Tongue (tissue), 1 donor: ENCODE measurements at regions not wholly inside any gene's neighbourhood (a gene's known extent, or its start where the extent isn't known, plus 50 kb on each side); places are given as distances from the start of the nearest gene placed in this dataset.

Experiments
- DNase-seq: peaks from one replicate; pipeline ENCODE4 v3.0.0-alpha.2; 2015

DNA sequence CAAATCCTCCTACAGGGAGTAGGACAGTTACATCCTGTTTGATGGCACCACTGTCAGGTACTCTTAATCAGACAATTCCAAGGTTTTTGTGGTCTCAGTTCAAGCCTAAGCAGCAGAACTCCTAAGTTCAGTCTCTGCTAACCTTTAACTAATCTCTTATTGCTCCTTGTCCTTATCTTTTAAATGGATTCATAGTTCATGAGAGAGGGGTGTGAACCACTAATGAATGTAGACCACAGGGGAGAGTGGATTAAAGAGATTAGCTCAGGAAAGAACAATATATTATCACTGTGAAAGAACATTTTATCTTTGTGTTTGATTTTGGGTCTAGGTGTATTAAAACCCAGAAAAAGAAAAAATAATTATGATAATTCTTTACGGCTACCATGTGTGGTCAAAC lies 168.9 kb downstream of the DCK start:
- DNase-seq = no peak

- DNase-seq = no peak
Measured at GRCh38 chr4:71163317-71163716, 169.9 kb downstream of the DCK start.

DNA sequence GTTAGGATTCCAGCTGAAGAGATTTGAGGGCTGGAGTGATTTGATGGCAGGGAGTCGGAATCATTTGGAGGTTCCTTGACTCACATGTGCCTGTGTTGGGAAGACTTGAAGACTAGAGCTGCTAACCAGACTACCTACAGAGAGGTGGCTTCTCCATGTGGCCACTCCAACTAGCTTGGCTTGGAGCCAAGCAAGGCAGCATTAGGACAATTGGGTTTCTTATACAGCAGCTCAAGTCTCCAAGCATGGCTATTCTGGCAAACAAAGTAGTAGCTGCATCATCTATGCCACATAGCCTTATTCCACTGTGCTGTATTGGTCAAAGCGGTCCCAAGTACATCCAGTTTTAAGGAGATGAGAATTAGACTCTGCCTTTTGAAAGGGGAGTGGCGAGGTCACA lies 171.7 kb upstream of the SLC4A4 start:
- DNase-seq = no peak

- no peak for DNase-seq
Measured at GRCh38 chr4:71171592-71171991, 167.2 kb upstream of the SLC4A4 start.

DNA sequence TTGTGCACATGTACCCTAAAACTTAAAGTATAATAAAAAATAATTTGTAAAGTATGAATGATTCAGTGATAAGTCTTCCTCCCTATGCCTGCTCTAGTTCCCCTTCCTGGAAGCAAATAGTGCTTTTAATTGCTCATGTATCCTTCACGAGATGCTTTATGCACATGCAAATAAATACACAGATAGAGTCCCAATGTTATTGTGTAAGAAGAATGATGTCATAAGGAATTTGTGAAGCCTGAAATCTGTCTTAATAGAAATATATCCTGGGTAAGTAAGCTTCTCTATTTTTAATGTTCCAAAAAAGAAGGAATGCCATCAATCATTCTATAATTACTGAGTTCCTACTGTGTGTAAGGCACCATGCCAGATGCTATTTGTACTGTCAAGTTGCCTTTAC lies 157.5 kb upstream of the SLC4A4 start:
- DNase-seq = no peak

GRCh38 chr4:71184195-71184781 lies 154.5 kb upstream of the SLC4A4 start:
- peak; percentile 78 for DNase-seq

DNA sequence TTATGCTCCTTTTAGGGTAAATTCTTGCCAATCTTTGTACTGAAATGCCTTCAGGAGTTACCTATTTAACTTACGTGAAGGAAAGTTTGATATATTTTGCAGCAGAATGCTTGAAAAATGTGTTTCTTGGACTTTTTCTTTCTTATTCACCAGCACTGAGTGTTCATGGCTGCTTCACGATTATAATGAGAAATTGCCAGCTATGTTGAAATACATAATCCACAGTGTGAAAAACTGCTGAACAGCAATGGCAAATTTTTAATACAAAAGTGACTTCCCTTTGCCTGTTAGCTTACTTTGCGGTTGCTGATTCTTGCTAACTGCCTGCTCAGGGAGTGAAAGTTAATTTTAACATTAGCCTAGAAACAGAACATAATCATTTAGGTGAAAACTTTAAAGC lies 153.8 kb upstream of the SLC4A4 start:
- DNase-seq = no peak

DNA sequence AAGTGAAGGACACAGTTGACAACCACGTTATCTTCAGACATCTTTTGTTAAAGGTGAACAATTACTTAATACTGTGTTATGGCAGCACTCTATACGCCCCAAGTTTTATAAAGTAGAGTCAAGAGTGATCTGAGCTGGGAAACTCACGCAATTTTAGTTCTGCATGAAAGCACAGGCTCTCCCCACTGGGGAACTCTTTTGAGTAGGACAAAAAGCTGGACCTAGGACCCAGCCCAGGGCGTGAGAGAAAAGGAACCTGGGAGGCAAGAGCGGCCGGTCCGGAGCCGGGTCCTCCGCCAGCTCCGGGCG lies 152.6 kb upstream of the SLC4A4 start:
- DNase-seq = no peak

DNA sequence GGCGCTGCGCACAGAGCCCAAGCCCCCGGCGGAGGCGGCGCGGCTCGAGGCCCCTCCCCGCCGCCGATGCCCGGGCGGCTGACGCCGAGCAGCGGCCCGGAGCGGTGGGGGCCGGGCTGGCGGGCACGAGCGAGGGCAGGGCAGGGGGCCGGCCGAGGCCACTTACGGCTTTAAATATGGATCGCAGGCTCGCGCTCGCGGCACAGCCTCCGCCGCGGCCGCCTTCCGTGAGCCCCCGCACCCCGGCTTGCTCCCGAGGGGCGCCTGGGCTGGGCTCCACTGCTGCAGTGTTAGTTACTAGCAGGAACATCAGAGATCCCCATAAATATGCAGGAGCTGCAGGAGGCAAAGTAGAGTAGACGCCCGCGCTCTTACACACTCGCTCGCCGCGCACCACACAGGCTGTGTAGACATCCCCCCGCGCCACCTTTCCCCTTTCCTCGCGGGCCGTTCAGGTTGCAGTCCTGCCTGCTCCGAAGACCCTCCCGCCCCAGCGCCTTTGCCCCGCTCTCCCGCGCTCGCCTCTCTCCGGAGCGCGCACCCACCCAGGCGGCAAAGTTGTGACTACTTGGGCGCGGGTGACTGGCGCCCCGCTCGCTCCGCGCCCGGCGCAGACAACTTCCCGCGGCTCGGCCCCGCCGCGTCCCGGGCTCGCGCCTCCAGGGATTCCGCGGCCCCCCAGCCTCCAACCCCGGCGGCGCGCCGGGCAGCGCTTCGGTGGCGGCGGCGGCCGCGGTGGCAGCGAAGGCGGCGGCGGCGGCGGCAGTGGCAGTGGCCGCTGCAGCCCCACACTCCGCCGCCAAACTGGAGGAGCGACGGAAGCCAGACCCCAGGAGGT lies 152.0 kb upstream of the SLC4A4 start:
- peak; percentile 81 for DNase-seq

DNA sequence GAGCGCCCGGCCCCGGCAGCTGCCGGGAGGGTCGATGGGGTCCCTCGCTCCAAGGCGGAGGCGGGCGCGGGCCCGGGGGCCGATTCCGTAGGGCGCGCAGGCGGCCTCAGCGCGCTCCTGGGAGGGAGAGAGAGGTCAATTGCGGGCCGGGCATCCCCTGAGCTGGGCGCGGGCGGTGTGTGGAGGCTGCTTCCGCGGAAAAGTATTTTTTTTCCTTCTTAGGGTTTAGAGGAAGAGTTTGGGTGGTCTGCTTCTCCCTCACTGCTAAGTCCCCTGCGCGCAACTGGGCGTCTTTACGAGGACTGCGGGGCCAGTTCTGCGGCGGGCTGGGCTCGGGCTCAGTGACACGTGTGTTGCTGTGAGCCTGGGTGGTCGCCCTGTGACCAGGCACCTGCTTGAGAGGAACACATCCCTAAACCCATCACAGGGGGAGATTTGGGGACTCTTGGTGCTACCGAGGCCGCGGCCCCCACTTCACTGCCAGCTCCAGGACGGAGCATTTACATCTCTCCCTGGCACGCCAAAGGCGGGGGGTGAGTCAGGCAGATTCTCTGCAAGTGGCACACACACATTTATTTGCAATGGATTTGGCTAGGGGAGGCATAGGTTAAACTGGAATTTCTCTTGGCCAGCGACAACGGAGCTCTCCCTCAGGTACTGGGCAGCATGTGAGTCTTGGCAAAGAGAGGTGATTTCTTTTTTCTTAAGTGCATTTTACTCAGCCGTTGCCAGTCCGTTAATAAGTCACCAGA lies 151.2 kb upstream of the SLC4A4 start:
- peak; percentile 44 for DNase-seq

DNA sequence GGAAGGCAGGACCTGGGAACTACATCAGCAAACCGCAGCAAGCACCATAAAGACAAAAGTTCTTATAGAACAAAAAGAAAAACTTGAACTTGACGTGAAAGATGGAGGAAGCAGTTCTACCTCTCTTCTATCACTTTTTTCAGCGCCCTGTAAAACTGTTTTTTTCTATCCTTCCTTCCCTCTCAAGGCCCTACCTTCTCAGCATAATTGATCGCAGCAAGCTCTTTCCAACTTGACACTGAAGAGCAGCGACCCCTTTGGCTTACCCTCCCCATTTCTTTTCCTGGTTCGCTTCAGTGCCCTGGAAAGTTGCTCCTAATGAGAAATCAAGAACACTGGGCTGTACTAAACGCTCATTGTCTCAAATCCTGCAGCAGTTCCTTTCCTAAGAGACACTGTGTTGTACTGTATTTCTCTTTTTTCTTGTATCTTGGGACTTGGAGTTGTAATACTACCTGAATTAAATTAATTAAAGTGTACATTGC lies 150.6 kb upstream of the SLC4A4 start:
- peak; percentile 25 for DNase-seq

DNA sequence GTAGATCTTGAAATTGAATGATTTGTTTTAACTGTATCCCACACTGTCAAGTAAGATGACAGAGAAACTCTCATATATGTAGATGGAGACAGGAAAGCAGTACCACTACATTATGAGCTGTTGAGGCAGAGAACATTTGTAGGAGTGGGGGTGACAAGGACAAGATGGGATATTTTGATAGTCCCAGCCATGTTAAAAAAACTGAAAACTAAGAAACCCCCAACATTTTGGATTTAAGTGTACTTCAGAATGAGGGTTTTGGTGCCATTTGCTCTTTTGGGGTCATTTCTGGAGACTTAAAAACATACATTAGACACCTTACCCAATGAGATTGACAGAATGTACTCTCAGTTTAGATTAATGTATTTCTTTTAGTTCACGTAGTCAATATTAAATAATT lies 149.9 kb upstream of the SLC4A4 start:
- no peak for DNase-seq

DNA sequence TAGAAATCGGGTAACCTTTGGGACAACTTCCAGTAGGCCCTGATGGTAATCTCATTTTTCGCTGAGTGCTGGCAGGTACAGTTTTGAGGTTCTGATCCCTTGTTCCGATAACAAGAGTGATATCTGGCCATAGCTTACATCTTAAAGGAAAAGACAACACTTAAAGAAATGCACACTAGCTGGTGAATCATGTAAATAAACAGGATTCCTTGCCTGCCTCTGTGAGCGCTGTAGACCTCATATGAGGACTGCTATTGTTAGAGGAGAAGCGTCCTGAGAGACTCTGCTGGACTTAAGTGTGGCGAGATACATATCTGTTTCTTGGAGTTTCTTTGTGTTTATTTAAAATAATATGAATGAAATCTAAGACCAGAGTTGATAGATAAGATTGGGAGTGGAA lies 149.3 kb upstream of the SLC4A4 start:
- no peak for DNase-seq

DNA sequence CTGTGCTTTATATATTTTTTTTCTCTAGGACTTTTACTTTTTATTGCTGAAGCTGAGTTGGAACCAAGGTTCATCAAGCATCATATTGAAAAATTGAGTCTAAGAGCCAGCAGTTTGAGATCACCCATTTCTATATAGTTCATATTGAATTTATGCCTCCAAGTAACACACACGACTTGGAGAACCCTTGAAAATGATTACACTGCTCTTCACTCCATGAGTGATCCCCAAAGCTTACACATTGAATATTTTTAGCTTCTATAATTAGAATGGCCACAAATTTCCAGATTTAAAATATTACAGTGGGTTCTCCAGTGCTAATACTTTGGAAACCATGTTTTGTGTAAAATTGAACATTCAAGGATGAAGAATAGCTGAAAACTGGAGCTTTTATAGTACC lies 144.4 kb upstream of the SLC4A4 start:
- DNase-seq = no peak

DNA sequence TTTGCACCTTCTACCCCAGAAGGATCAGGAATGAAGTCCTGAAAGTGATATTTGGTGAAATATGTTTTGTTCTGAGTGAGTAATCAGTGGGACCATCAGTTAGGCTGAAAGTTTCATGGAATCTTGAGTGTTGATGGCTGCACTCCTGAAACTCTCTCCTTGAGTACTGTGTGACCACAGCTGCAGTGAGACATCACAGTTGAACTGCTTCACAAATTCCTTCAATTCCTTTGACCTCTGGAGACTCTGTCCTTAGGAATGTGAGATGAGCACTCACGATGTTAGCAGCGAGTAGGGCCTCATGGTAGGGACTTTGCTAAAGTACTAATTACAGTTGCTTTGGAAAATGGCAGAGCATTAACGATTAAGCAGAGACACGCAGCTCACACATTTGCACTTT lies 142.9 kb upstream of the SLC4A4 start:
- no peak for DNase-seq

DNA sequence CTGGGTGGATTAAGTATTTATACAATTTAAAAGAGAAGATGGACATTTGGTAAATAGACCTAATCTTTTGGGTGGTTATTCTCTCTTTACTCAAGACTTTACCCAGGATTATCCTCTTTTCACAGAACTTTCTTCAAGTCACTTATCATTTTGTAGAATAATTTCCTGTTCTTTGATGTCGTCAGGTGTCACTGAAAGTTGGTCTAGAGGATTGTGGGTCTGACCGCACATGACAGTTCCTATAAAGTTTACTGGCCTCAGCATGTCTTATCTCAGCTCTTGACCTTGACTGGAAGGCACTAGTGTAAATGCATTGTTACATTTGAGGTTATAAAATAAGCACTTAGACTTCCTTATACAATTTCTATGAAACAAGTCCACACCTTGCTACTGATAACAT lies 139.9 kb upstream of the SLC4A4 start:
- DNase-seq = no peak

DNA sequence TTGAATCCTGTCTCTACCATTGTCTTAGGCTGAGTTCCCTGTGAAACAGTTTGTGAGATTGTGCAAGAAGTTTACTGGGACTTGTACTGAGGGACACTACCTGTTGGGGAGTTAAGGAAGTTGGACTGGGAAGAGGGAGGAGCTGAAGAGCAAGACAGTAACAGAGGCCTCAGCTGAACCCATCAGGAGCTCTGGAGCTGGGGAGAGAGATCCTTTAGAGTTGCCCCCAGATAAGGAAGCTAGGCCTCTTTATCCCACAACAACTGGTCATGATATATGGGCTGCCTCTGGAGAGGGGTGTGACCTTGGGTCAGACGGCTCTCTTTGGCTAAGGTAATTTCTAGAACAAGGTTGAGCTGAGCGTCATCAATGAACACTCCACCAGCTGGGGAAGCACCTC lies 137.8 kb upstream of the SLC4A4 start:
- no peak for DNase-seq

- DNase-seq = no peak
Measured at GRCh38 chr4:71201817-71202576, 136.8 kb upstream of the SLC4A4 start.

GRCh38 chr4:71202705-71203104 lies 136.1 kb upstream of the SLC4A4 start:
- DNase-seq = peak; percentile 18

GRCh38 chr4:71204056-71204455 lies 134.8 kb upstream of the SLC4A4 start:
- no peak for DNase-seq

DNA sequence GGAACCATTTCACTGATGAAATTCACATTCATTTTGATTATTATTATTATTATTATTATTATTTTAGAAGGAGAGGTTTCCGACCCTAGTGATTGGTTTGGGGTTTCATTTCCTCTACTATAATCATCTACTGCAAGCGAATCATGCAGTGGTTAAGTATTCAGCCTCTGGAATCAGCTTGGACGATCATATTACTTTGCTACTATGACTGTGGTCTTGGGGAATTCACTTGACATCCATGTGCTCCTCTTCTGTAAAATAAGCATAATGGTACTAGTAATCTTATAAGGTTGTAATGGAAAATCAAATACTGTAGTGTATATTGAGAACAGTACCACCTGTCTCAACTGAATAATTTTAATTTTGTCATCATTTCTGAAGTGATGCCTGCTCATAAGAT lies 132.1 kb upstream of the SLC4A4 start:
- no peak for DNase-seq

DNA sequence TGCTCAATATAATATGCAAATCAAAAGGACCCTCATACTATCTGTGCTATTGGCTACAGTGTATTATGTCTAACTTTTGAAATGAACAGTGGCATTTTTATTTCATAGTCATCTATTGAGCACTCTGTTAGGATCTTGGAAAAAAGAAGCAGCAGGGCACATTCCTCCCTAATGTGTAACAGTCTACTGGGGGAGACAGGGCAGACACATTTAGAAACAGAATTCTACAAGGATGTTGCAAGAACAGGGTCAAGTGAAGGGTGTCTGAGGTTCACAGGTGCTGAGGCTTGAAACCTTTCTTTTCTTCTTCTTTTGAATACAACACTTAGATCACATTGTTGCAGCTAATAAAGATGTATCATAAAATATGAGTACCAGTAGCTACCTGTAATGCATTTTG lies 129.7 kb upstream of the SLC4A4 start:
- no peak for DNase-seq

- no peak for DNase-seq
Measured at GRCh38 chr4:71210823-71211222, 128.0 kb upstream of the SLC4A4 start.
